Esophagus muscularis mucosa (tissue), 3 donors: ENCODE measurements at regions not wholly inside any gene's neighbourhood (a gene's known extent, or its start where the extent isn't known, plus 50 kb on each side); places are given as distances from the start of the nearest gene placed in this dataset.

Experiments used
- CTCF ChIP-seq, 3 experiments: fragments of 200-600 bp in 2 of 3; fragments of 450-650 bp in 1 of 3; sonication (generic) in 2 of 3; IDR thresholded peaks; one replicate each; pipeline ENCODE4 v1.5.1; 2017 to 2019; ENCODE audit warnings: antibody characterized with exemption in 3 of 3, mild to moderate bottlenecking in 2 of 3, moderate library complexity in 1 of 3
- POLR2A ChIP-seq: fragments of 450-650 bp; IDR thresholded peaks from one replicate; pipeline ENCODE4 v1.6.1; 2017; ENCODE audit warnings: antibody characterized with exemption, moderate library complexity, mild to moderate bottlenecking, low read depth

GRCh38 chr3:154588831-154589230 is 158.8 kb upstream of the GPR149 start:
- TF ChIP-seq POLR2A (no peak), CTCF (IDR thresholded peaks at IDR 0.05) (no peak)
